ENCODE measurements at regions not wholly inside any gene's neighbourhood (a gene's known extent, or its start where the extent isn't known, plus 50 kb on each side); places are given as distances from the start of the nearest gene placed in this dataset.

- peak overlapping the region; percentile 14 for H3K4me2 ChIP-seq (ENCODE audit: low read length)
- peak overlapping the region; percentile 38 for H3K27ac ChIP-seq (ENCODE audit: low read depth, low read length)
- H3K27ac Mint-ChIP-seq (ENCODE audit: unreplicated experiment), result peak overlapping the region; percentile 42
Observed at GRCh38 chr2:47274054-47274782, 94.9 kb upstream of the EPCAM start.

GRCh38 chr2:47272905-47273758 lies 96.0 kb upstream of the EPCAM start:
- H3K9me3 Mint-ChIP-seq (ENCODE audit: unreplicated experiment), result no peaks in the 10 kb centered on the region
- peak overlapping the region; percentile 48 for H3K27ac Mint-ChIP-seq (ENCODE audit: unreplicated experiment)
- Histone ChIP-seq H3K4me3 (ENCODE audit: insufficient read depth, low read depth, low read length) (no peak overlapping the region), H3K36me3 (ENCODE audit: insufficient read depth, low read length) (no peaks in the 10 kb centered on the region), H3K4me2 (ENCODE audit: low read length) (peak overlapping the region; percentile 78), H3K27me3 (ENCODE audit: insufficient read depth, low read length) (no peaks in the 10 kb centered on the region), H3K4me1 (ENCODE audit: insufficient read depth, low read length) (peaks cover 27% of the 10 kb centered on the region), H2AFZ (ENCODE audit: low read depth, low read length) (no peak overlapping the region), H4K20me1 (ENCODE audit: insufficient read depth, low read length) (no peaks in the 10 kb centered on the region), H3K9me3 (ENCODE audit: insufficient read depth, low read depth, low read length) (no peaks in the 10 kb centered on the region), H3K79me2 (ENCODE audit: insufficient read depth, low read length) (no peaks in the 10 kb centered on the region), H3K27ac (ENCODE audit: low read depth, low read length) (no peak overlapping the region), H3K9ac (ENCODE audit: low read length) (peak overlapping the region; percentile 44)
- H3K36me3 Mint-ChIP-seq (ENCODE audit: low read depth, unreplicated experiment), result no peaks in the 10 kb centered on the region
- DNase-seq (ENCODE audit: low read depth), result no peak
- H3K4me1 Mint-ChIP-seq (ENCODE audit: low read depth, unreplicated experiment), result peaks cover 20% of the 10 kb centered on the region
- H3K27me3 Mint-ChIP-seq (ENCODE audit: low read depth, unreplicated experiment), result no peaks in the 10 kb centered on the region
- peak overlapping the region; percentile 6 for H3K4me3 Mint-ChIP-seq (ENCODE audit: unreplicated experiment)
- no peak for FAIRE-seq
- TF ChIP-seq EZH2 (IDR thresholded peaks at IDR 0.05; ENCODE audit: insufficient read depth, low read length) (no peak), CTCF (IDR thresholded peaks at IDR 0.05; ENCODE audit: insufficient read depth, low read depth, low read length) (no peak)

More at GRCh38 chr2:47274054-47274782, 94.9 kb upstream of the EPCAM start:
- H4K20me1 ChIP-seq (ENCODE audit: insufficient read depth, low read length), result no peaks in the 10 kb centered on the region
- Mint-ChIP-seq H3K4me3 (ENCODE audit: unreplicated experiment) (peak overlapping the region; percentile 22), H3K4me1 (ENCODE audit: low read depth, unreplicated experiment) (peaks cover 20% of the 10 kb centered on the region), H3K36me3 (ENCODE audit: low read depth, unreplicated experiment) (no peaks in the 10 kb centered on the region), H3K9me3 (ENCODE audit: unreplicated experiment) (no peaks in the 10 kb centered on the region), H3K27me3 (ENCODE audit: low read depth, unreplicated experiment) (no peaks in the 10 kb centered on the region)
- no peaks in the 10 kb centered on the region for H3K36me3 ChIP-seq (ENCODE audit: insufficient read depth, low read length)
- DNase-seq (ENCODE audit: low read depth), result peak; percentile 82
- peak overlapping the region; percentile 47 for H2AFZ ChIP-seq (ENCODE audit: low read depth, low read length)
- TF ChIP-seq CTCF (IDR thresholded peaks at IDR 0.05; ENCODE audit: insufficient read depth, low read depth, low read length), result no peak
- no peak for TF ChIP-seq EZH2 (IDR thresholded peaks at IDR 0.05; ENCODE audit: insufficient read depth, low read length)
- H3K4me3 ChIP-seq (ENCODE audit: insufficient read depth, low read depth, low read length), result no peak overlapping the region
- H3K9ac ChIP-seq (ENCODE audit: low read length), result peak overlapping the region; percentile 17
- H3K9me3 ChIP-seq (ENCODE audit: insufficient read depth, low read depth, low read length), result no peaks in the 10 kb centered on the region
- peaks cover 25% of the 10 kb centered on the region for H3K4me1 ChIP-seq (ENCODE audit: insufficient read depth, low read length)
- no peaks in the 10 kb centered on the region for H3K27me3 ChIP-seq (ENCODE audit: insufficient read depth, low read length)
- H3K79me2 ChIP-seq (ENCODE audit: insufficient read depth, low read length), result no peaks in the 10 kb centered on the region
- no peak for FAIRE-seq
